ENCODE measurements at regions not wholly inside any gene's neighbourhood (a gene's known extent, or its start where the extent isn't known, plus 50 kb on each side); places are given as distances from the start of the nearest gene placed in this dataset.
"Not testable (repeated sequence)": the region's sequence is repeated elsewhere in the genome, so short reads cannot be mapped to it uniquely, and the experiment has no call there.

DNA sequence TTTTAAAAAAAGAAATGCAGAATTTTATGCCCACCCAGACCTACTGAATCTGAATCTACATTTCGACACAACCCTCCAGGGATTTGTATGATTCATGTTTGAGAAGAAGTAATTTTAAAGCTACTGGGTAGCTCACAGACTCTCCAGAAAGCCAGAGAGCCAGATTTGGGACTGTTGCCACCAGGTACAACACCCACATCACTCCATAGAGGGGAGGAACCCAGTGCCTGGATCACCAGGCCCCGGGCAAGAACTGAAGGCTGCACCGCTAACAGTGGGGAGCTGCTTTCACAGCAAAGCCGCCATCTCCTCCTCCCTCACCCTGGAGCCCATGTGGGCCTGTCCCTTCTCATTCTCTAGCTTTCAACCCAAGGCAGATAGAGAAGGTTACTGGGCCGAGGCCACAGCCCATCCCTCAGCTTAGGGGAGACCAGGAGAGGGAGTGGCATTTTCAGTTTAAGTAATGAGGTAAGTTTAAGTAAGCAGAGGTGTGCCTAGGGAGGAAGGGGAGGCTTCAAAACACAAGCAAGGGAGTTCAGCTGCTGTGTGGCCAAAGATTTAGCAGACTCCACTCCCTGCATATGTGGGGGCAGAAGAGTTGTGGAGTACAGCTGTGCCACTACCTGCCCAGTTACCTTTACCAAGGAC lies 109.8 kb downstream of the IL12A start:
- no peak for FAIRE-seq

DNA sequence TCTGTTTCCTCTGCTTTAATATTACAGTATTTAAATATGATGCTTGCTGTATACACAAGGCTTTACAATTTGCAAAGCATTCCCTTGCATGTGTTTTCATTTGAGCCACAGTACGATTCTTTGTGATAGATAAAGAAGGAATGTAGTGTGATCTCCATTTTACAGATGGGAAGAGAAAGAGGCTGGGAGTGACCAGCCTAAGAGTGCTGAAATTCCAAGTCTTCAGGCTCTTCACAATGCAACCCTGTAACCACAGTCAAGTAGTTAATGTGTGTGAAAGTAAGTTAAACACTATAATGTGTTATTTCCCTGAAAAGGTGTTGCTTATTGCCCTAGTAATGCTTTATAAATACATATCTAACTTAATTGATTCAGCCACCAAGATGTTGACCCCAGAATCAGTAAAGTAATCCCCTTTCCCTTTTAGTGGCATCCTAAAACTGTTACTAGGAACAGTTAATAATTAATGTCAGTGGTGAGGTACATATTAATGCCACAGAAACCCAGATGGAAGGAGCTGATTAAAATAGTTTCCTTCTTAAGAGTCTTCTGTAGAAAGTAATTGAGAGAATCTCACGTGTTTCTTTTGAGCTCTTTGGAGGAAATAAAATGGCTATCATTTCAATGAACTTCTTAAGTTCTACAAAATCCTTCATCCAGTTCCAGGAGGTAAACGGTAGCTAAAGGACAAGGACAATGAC lies 110.4 kb downstream of the IL12A start:
- FAIRE-seq, result no peak

DNA sequence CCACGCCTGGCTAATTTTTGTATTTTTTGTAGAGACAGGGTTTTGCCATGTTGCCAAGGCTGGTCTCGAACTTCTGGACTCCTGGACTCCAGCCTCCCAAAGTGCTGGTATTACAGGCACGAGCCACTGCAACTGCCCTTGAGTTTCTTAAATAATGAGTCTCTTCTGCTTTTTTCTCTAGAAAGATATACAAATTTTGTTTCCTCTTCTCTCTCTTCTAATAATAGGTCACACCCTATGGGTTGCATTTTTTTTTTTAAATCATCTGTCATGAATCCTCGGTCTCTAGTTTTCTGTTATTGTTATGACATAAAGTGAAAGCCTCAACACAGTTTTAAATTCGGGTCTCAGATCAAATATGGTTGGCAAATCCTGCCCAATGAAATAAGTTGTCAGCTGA lies 111.2 kb downstream of the IL12A start:
- FAIRE-seq, result no peak

DNA sequence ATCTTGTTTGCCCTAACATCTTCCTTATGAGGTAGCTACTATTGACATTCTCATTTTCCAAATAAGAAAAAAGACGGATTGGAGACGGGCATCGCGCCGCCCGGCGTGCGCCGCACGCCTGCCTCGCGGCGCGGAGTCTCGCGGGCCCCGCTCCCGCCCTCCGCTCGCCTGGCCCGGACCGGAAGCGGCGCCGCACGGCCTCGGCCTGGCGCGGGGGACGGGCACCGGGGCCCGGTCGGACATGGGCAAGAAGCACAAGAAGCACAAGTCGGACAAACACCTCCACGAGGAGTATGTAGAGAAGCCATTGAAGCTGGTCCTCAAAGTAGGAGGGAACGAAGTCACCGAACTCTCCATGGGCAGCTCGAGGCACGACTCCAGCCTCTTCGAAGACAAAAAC lies 112.0 kb downstream of the IL12A start:
- no peak for FAIRE-seq

DNA sequence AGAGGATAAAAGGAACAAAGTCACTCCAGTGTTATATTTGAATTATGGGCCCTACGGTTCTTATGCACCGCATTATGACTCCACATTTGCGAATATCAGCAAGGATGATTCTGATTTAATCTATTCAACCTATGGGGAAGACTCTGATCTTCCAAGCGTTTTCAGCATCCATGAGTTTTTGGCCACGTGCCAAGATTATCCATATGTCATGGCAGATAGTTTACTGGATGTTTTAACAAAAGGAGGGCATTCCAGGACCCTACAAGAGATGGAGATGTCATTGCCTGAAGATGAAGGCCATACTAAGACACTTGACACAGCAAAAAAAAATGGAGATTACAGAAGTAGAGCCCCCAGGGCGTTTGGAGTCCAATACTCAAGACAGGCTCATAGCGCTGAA lies 113.4 kb downstream of the IL12A start:
- not testable (repeated sequence) for FAIRE-seq

DNA sequence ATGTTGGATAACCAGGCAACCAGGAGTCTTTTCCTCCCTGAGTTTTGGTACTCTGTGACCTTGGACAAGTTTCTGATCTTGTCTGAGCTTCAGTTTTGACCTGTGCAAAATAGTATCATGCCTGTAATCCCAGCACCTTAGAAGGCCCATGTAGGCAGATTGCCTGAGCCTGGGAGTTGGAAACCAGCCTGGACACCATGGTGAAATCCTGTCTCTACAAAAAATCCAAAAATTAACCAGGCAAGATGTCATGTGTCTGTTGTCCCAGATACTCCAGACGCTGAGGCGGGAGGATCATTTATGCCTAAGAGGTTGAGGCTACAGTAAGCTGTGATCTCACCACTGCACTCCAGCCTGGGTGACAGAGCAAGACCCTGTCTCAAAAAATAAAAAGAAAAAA lies 114.8 kb downstream of the IL12A start:
- FAIRE-seq, result no peak

DNA sequence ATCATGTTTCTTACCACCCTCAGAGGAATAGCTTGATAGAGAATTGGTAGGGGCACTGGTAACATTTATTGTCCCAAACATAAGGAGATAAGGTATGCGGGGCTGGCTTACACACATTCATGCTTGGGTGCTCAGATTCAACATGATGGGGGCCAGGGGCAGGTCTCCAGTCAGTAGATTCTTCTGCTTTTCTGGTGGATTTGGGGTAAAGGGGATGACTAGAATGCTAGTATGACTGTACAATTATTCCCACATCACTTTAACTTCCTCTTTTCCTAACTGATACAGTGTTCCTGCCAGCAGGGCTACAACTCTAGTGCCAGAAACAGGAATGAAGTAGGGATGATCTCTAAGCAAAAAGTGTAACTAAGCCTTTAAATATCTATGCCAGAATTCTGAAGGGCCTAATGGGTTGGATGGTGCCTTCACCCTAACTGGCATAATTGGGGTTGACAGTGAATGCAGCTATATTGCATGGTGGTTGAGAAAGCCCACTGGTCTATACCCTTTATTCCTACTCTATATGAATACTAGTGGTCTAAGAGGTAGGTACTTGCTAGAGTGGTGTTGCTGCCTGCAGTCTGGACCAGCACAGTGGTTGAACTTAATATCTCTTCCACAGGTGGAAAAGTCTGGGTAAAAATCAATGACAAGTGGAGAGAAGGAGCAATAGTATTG lies 117.4 kb downstream of the IL12A start:
- no peak for FAIRE-seq

DNA sequence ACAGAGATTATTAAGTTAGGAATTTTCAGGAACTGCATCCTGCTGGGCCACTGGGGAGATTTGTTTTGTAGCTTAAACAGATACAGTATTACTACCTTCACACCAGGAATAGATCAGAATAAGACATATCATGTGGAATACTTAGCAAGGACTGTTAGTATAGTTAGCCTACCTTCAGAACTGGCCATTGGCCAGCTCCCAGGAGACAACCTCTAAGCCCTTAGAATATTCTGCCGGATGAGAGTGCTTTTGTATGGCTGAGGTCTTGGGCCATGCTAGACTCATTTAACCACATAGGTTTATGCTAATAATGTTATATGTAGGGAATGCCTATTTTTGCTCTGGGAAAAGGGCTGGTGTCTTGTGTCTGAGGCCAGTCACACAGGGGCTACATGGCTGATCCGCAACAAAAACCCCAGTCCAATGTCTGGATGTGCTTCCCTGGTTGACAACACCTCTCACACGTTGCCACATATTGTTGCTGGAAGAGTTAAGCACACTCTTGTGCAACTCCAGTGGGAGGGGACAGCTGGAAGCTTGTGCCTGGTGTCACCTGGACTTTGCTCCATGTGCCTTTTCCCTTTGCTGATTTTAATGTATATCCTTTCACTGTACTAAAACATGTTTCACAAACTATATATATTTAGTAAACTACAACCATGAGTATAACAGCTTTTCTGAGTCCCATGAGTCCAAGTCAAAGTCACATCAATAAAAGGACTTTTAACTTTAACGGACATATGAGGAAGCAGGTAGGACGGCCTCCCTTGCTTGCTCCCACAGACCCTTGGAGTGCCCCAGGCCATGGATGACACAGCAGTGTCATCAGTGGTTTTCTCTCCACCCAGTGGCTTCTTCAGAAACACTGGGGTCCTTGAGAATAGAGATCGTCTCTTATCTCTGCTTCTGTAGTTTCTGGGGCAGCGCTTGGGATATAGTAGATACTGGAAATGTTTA lies 118.0 kb upstream of the C3orf80 start:
- FAIRE-seq, result no peak

DNA sequence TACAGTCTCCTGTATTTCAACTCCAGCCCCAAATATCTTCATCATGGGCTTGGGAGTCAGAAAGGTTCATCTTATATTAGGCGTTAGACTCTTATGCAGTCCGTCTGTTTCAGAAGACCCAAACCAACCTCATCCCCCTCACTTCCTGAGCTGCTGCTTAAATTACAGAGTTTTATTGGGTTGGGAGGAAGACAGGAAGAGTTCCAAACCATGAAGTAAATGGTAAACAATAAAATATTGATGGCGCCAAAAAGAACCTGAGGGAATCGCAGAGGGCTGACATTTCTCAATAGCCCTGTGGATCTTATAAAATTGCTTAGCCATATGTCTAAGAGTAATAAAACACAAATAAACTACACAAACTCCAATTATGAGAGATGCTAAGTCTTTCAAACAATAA lies 116.9 kb upstream of the C3orf80 start:
- peak; percentile 76 for FAIRE-seq

DNA sequence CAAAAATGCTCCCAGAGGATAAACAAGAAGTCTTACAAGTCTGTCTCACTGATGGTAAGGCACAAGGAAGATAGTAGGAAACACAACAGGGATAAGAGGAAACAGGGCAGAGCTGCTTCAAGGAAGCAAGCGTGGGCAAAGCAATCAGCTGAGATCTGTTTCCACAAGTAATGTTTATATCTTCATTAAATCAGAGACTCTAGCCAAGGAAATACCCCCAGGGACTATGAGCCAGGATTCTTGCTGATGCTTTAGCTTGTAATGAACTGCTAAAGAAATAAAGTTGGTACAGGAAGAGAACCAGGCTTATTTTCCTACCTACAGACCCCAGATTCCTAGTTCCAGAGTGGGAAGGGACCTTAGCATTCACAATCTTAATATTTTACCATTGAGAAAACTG lies 112.7 kb upstream of the C3orf80 start:
- no peak for FAIRE-seq

DNA sequence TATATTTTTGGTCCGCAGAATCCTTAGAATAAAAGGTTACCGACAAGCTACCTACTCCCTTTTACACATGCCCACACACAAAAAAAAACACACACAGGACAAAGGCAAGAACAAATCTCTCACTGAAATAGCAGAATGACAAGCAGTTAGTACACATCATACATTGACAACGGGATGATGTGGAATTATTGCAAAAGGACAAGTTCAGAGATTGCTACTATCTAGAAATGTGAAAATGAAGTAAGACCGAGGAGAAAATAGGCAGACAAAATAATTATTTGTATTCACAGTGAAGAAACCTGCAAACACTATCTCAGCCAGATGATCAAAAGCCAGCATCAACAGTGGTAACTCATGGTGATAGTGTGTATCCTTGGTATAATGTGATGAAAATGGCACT lies 112.2 kb upstream of the C3orf80 start:
- no peak for FAIRE-seq

DNA sequence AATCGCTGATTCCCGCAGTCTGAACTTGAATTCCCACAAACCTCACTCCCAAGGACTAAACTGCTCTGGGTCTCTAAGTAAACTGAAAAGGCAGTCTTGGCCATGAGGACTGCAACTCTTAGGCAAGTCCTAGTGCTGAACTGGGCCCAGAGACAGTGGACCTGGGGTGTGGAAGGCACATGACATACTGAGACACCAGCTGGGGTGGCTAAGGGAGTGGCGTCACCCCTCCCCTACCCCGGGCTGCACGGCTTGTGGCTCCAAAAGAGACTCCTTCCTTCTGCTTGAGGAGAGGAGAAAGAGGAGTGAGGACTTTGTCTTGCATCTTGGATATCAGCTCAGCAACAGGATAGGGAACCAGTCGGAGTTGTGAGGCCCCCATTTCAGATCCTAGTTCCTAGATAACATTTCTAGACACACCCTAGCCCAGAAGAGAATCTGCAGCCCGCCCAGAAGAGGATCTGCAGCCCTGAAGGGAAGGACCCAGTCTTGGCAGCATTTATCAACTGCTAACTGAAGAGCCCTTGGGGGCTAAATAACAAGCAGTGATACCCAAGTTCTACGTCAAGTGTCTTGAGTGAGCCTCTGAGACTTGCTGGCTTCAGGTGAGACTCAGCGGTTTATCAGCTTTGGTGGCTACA lies 110.7 kb upstream of the C3orf80 start:
- no peak for FAIRE-seq

DNA sequence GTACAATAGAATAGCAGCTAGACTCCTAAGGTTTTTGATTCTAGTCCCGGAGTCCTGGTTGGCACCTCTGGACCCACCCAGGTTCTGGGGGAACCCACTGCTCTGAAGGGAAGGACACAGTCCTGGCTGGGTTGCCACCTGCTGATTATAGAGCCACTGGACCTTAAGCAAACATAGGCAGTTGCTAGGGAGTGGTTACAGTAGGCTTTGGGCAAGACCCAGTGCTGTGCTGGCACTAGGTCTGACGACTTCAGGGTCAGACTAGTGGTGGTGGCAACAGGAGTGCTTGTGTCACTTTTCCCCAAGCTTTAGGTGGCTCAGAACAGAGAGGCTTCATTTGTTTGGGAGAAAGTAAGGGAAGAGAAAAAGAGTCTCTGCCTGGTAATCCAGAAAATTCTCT lies 109.8 kb upstream of the C3orf80 start:
- FAIRE-seq, result no peak

DNA sequence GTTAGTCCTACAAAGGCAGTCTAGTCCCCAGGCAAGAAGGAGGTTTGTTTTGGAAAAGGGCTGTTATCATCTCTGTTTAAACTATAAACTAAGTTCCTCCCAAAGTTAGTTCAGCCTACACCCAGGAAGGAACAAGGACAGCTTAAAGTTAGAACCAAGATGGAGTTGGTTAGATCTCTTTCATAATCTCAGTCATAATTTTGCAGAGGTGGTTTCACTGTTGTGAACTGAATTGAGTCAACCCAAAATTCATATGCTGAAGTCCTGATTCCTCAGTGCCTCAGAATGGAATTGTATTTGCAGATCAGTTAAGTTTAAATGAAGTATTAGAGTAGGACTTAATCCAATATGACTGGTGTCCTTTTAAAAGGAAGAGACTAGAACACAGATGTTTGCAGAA lies 101.0 kb upstream of the C3orf80 start:
- FAIRE-seq, result no peak

DNA sequence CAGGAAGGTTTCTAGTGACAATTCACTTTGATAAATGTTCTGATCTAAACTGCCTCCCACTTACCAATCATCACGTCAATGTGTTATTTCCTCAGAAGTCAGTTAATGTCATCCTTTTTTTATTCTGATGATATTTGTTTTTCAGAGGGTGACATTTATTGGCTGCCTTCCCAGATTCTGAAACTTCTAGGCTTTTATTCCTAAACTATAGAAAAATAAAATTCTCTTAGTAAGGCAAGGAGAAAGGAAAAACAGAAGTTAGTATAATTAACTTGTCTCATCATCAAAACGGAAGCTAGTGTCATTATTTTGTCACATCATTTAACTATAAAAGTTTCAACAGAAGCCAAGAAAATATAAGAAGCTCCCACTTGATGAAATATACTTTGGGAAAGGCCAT lies 100.0 kb upstream of the C3orf80 start:
- no peak for FAIRE-seq

DNA sequence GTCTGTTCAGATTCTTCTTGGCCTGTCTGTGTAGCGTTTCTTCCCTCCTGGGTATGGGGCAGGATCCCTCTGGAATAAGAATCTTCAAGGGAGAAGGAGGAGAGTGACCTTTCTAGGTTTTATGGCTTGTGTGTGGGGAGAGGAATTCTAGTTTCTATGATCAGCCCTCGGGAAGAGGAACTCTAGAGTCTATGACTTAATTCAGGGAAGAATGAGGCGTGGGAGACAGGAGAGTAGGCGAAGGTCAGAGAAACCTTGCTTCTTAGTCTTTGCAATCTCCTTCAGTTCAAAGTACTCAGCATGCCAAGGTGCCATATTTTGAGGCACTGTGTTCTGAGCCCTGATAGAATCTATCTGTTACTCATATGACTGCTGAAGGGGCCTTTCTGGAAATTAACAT lies 99.2 kb upstream of the C3orf80 start:
- FAIRE-seq, result no peak

DNA sequence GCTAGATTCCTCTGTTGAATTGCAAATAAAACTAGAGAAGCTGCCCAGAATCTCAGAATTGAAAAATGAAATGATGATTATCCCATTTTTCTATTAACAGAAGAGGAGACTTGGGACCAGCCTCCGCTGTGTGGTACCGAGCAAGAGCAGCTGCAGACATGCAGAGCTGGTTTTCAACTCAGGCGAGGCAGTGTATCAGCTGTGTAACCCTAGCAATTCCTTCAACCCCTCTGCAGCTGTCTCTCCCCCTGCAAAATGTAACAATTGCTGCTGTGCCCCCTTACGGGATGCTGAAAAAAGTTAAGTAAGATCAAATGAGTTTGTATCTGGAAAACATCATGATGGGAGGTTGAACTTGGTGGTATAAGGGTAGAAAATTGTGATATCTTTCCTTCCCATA lies 98.5 kb upstream of the C3orf80 start:
- FAIRE-seq, result no peak

DNA sequence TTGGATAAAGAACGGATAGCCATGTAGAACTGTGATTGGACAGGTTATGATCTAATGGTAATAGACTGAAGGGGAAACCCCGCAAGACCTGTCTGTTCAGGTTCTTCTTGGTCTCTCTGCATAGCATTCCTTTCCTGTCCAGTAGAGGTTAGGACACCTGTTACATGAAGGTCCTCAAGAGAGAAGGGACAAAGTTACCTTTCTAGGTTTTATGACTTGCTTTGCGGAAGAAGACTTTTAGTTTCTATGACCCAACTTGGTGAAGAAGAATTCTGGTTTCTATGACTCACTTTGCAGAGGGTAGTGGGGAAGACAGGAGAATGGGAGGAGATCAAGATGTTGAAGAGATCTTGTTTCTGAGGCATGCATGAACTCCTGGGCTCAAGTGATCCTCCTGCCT lies 97.9 kb upstream of the C3orf80 start:
- FAIRE-seq, result no peak

DNA sequence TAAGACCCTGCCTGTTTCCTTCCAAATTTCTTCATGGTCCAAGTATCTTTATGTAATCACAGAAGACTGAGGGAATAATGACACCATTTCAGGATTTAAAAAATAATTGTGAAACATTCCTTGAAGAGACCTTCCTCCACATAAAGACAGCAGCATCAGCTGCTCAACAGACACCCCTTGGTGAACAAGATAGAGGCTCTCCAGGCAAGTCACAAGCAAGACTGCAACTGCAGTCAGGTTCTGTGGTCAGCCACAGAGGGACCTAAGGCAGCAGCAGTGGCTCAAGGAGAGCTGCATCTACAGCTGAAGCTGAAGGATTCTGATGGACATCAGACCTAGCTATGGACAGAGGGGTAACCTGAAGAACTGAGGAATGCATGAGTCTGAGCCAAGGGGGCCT lies 97.2 kb upstream of the C3orf80 start:
- no peak for FAIRE-seq

DNA sequence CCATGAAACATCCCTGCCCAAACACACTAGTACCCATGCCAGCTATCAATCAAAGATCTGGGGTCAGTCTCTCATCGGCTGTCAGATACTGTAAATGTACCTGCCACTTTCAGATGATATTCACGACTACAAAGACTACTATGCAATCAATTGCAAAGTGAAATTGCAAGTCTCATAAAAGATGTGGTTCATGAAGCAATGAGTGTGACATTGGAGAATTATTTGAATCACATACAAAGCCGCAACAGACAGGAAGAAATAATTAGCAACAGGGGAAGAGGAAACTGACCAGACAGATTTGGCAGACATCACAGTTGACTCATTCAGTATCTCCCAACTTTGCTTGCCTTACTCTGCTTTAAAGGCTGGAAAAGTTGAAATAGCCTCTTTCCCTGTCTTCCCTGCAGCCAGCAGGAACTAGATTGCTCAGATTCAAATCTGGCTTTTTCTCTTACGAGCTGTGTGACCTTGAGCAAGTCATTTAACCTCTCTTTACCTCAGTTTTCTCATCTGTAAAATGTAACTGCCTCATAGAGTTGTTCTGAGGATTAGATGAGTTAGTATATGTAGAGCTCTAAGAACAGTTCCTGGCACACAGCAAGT lies 95.7 kb upstream of the C3orf80 start:
- no peak for FAIRE-seq

DNA sequence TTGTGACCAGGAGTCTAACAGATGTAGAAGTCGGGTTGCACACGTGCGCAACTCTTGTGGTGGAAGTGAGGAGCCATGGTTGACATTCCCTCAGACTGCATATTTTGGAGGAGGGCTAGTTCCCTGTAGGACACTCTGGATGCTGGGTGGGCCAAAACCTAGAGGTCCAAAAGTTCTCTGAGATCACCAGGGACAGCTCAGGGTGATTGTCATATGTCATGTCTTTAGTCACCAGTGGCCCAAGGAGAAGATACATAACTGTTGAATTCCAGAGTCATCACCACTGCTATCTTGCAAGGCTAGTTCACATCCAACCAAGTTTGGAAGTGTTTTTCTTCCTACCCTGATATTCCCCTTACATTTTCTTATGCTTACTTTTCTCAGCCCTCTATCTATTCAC lies 95.2 kb upstream of the C3orf80 start:
- FAIRE-seq, result no peak

DNA sequence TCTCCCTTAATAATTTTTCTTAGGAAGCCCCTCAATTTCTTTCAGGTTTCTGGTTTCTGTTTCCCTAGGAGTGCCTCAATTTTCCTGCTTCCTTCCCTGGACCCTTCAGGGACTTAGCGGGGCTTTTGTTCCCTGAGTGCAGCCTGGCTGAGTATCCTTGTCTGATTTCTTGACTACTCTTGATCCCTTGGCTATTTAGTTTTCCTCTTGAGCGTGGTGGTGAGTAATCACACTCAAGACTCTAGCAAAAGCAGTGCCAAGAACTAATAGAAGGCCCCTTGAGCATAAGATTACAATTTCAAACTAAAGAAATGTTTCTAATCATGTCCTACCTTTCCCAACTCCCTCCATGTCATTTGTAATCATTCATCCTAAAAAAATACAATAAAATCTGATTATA lies 94.3 kb upstream of the C3orf80 start:
- FAIRE-seq, result no peak

Measured in endometrium (tissue), 2 donors.